K562 (cell line): ENCODE measurements at regions not wholly inside any gene's neighbourhood (a gene's known extent, or its start where the extent isn't known, plus 50 kb on each side); places are given as distances from the start of the nearest gene placed in this dataset.

ENCODE experiments used
- MYC ChIP-seq, 2 experiments: fragments of 250-450 bp in 1 of 2; sonication (Bioruptor Pico) in 1 of 2; IDR thresholded peaks; 2 replicates each; pipeline versions ENCODE4 v1.5.1 to v1.6.1; 2012 to 2021; ENCODE audit warnings: low read depth in 2 of 2, borderline replicate concordance in 1 of 2, improper control_type of control experiment in 1 of 2, low read length in 1 of 2, mild to moderate bottlenecking in 1 of 2, moderate library complexity in 1 of 2
- PATZ1 ChIP-seq: fragments of 250-450 bp; sonication (Bioruptor Pico); IDR thresholded peaks from 2 replicates; pipeline ENCODE4 v1.5.0; 2020; ENCODE audit warnings: mild to moderate bottlenecking, borderline replicate concordance
- THRB ChIP-seq: fragments of 450-650 bp; formaldehyde crosslinking; conservative IDR thresholded peaks from 2 replicates; pipeline ENCODE4 v1.4.0; 2022; ENCODE audit warnings: mild to moderate bottlenecking, missing genetic modification characterization
- ZFP1 ChIP-seq: fragments of 450-650 bp; formaldehyde crosslinking; IDR thresholded peaks from 2 replicates; pipeline ENCODE4 v1.4.0; 2020; ENCODE audit warnings: mild to moderate bottlenecking, mixed read lengths
- ZNF431 ChIP-seq: sonication (generic); formaldehyde crosslinking; IDR thresholded peaks from 2 replicates; pipeline ENCODE4 v1.8.0; 2022; ENCODE audit warnings: mild to moderate bottlenecking, missing genetic modification reagents

- TF ChIP-seq PATZ1 (CRISPR knock-in tag) (no peak), ZNF431 (CRISPR knock-in tag) (no peak), ZFP1 (no peak), THRB (CRISPR knock-in tag) (no peak), MYC (IDR thresholded peaks at IDR 0.05; ENCODE audit: low read depth, low read length) (no peak), MYC (CRISPR knock-in tag; IDR thresholded peaks at IDR 0.05; ENCODE audit: borderline replicate concordance, low read depth) (no peak)
Measured at GRCh38 chr5:158423623-158424200, 564.8 kb upstream of the CLINT1 start (continued).
